ENCODE measurements at regions not wholly inside any gene's neighbourhood (a gene's known extent, or its start where the extent isn't known, plus 50 kb on each side); places are given as distances from the start of the nearest gene placed in this dataset.
"Not testable (repeated sequence)": the region's sequence is repeated elsewhere in the genome, so short reads cannot be mapped to it uniquely, and the experiment has no call there.

- DNase-seq: no peak
Measured at GRCh38 chr17:30584810-30585209, 107.6 kb downstream of the GOSR1 start.

- no peak for DNase-seq
Measured at GRCh38 chr17:30580916-30581315, 103.7 kb downstream of the GOSR1 start.

GRCh38 chr17:30579610-30580315 is 102.6 kb downstream of the GOSR1 start:
- peak; percentile 51 for DNase-seq

- not testable (repeated sequence) for DNase-seq
Measured at GRCh38 chr17:30578015-30578717, 101.0 kb downstream of the GOSR1 start.

Measured in fibroblast of skin of back (primary cell).